ENCODE measurements at regions not wholly inside any gene's neighbourhood (a gene's known extent, or its start where the extent isn't known, plus 50 kb on each side); places are given as distances from the start of the nearest gene placed in this dataset.

GRCh38 chr2:139819273-139819796 is 1039.1 kb upstream of the NXPH2 start:
- no peak for DNase-seq

GRCh38 chr2:139814458-139814857 is 1034.3 kb upstream of the NXPH2 start:
- DNase-seq: no peak

GRCh38 chr2:139813340-139813739 is 1033.2 kb upstream of the NXPH2 start:
- no peak for DNase-seq

- no peak for DNase-seq
Observed at GRCh38 chr2:139805441-139805840, 1025.3 kb upstream of the NXPH2 start.

- DNase-seq: no peak
Observed at GRCh38 chr2:139798391-139798790, 1018.2 kb upstream of the NXPH2 start.

- DNase-seq: peak; percentile 3
Observed at GRCh38 chr2:139790807-139791752, 1010.9 kb upstream of the NXPH2 start.

- DNase-seq: no peak
Observed at GRCh38 chr2:139790136-139790535, 1009.9 kb upstream of the NXPH2 start.

GRCh38 chr2:139778732-139779131 is 998.5 kb upstream of the NXPH2 start:
- DNase-seq: no peak

GRCh38 chr2:139773720-139774277 is 993.6 kb upstream of the NXPH2 start:
- no peak for DNase-seq

GRCh38 chr2:139769633-139770032 is 989.4 kb upstream of the NXPH2 start:
- no peak for DNase-seq

- DNase-seq: no peak
Observed at GRCh38 chr2:139763705-139764104, 983.5 kb upstream of the NXPH2 start.

- DNase-seq: no peak
Observed at GRCh38 chr2:139759000-139759505, 978.9 kb upstream of the NXPH2 start.

GRCh38 chr2:139746901-139747300 is 966.7 kb upstream of the NXPH2 start:
- no peak for DNase-seq

GRCh38 chr2:139744273-139744672 is 964.1 kb upstream of the NXPH2 start:
- DNase-seq: no peak

GRCh38 chr2:139742216-139743172 is 962.3 kb upstream of the NXPH2 start:
- DNase-seq: no peak

- DNase-seq: no peak
Observed at GRCh38 chr2:139737659-139738058, 957.5 kb upstream of the NXPH2 start.

GRCh38 chr2:139730197-139730596 is 950.0 kb upstream of the NXPH2 start:
- DNase-seq: no peak

- DNase-seq: no peak
Observed at GRCh38 chr2:139721411-139721995, 941.3 kb upstream of the NXPH2 start.

GRCh38 chr2:139720056-139720455 is 939.9 kb upstream of the NXPH2 start:
- DNase-seq: no peak

GRCh38 chr2:139704606-139705005 is 924.4 kb upstream of the NXPH2 start:
- no peak for DNase-seq

GRCh38 chr2:139694327-139694726 is 914.1 kb upstream of the NXPH2 start:
- no peak for DNase-seq

- DNase-seq: no peak
Observed at GRCh38 chr2:139686205-139686604, 906.0 kb upstream of the NXPH2 start.
